Peyer's patch (tissue), 4 donors: ENCODE measurements at regions not wholly inside any gene's neighbourhood (a gene's known extent, or its start where the extent isn't known, plus 50 kb on each side); places are given as distances from the start of the nearest gene placed in this dataset.

ENCODE experiments used
- POLR2A ChIP-seq, 2 donors: fragments of 450-650 bp; IDR thresholded peaks; one replicate each; pipeline ENCODE4 v1.5.1; 2017; ENCODE audit warnings: antibody characterized with exemption in 2 of 2, mild to moderate bottlenecking in 2 of 2, moderate library complexity in 2 of 2
- TF ChIP-seq, protein P1 (sequence below), 6 experiments: fragments of 450-650 bp in 4 of 6; fragments of 200-600 bp in 2 of 6; sonication (generic) in 1 of 6; IDR thresholded peaks; one replicate each; pipeline ENCODE4 v1.5.1; 2017 to 2019; ENCODE audit warnings: antibody characterized with exemption in 6 of 6, mild to moderate bottlenecking in 3 of 6, moderate library complexity in 1 of 6

- TF ChIP-seq, protein P1, sequence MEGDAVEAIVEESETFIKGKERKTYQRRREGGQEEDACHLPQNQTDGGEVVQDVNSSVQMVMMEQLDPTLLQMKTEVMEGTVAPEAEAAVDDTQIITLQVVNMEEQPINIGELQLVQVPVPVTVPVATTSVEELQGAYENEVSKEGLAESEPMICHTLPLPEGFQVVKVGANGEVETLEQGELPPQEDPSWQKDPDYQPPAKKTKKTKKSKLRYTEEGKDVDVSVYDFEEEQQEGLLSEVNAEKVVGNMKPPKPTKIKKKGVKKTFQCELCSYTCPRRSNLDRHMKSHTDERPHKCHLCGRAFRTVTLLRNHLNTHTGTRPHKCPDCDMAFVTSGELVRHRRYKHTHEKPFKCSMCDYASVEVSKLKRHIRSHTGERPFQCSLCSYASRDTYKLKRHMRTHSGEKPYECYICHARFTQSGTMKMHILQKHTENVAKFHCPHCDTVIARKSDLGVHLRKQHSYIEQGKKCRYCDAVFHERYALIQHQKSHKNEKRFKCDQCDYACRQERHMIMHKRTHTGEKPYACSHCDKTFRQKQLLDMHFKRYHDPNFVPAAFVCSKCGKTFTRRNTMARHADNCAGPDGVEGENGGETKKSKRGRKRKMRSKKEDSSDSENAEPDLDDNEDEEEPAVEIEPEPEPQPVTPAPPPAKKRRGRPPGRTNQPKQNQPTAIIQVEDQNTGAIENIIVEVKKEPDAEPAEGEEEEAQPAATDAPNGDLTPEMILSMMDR (IDR thresholded peaks at IDR 0.05), result no peak
- no peak for TF ChIP-seq POLR2A (IDR thresholded peaks at IDR 0.05)
Observed at GRCh38 chr14:39880106-39880695, 448.0 kb upstream of the FBXO33 start.
